ENCODE measurements at regions not wholly inside any gene's neighbourhood (a gene's known extent, or its start where the extent isn't known, plus 50 kb on each side); places are given as distances from the start of the nearest gene placed in this dataset.
A peak's percentile ranks its signal among the peaks of the same experiment; 100 is the strongest.

- H3K36me3 ChIP-seq (ENCODE audit: control insufficient read depth in 4 of 4, insufficient read depth in 4 of 4, low read length in 4 of 4), result no peaks in the 10 kb centered on the region
- DNase-seq (peak in 1 of 3 donors; percentile 9), ATAC-seq (ENCODE audit: insufficient read depth, low FRiP score) (no peak)
Measured at GRCh38 chr3:94522488-94522887, 459.6 kb downstream of the NSUN3 start.

GRCh38 chr3:94524102-94524919, 461.4 kb downstream of the NSUN3 start:
- H3K4me1 ChIP-seq (ENCODE audit: control insufficient read depth in 5 of 5, insufficient read depth in 5 of 5, low read length in 5 of 5), result peaks cover 0 to 17% (median 9%) of the 10 kb centered on the region in 5 donors
- no peak for TF ChIP-seq CTCF (IDR thresholded peaks at IDR 0.05; ENCODE audit: control extremely low read depth, extremely low read depth)
- no peaks in the 10 kb centered on the region for H3K27me3 ChIP-seq (ENCODE audit: control insufficient read depth in 3 of 3, insufficient read depth in 3 of 3, low read length in 2 of 3)

More at GRCh38 chr3:94522488-94522887, 459.6 kb downstream of the NSUN3 start:
- no peak overlapping the region for H3K27ac ChIP-seq (ENCODE audit: low read depth in 1 of 2, low read length in 1 of 2)
- no peak overlapping the region for H3K4me3 ChIP-seq
- peaks cover 0 to 17% (median 9%) of the 10 kb centered on the region in 5 donors for H3K4me1 ChIP-seq (ENCODE audit: control insufficient read depth in 5 of 5, insufficient read depth in 5 of 5, low read length in 5 of 5)
- no peak for TF ChIP-seq CTCF (IDR thresholded peaks at IDR 0.05; ENCODE audit: control extremely low read depth, extremely low read depth)
- H3K9ac ChIP-seq (ENCODE audit: insufficient read depth in 1 of 2, low read length in 2 of 2), result no peak overlapping the region
- no peaks in the 10 kb centered on the region for H3K27me3 ChIP-seq (ENCODE audit: control insufficient read depth in 3 of 3, insufficient read depth in 3 of 3, low read length in 2 of 3)
- H3K9me3 ChIP-seq (ENCODE audit: control insufficient read depth in 4 of 4, insufficient read depth in 3 of 4, low read length in 3 of 4), result no peaks in the 10 kb centered on the region

GRCh38 chr3:94525043-94525442, 462.2 kb downstream of the NSUN3 start:
- Histone ChIP-seq H3K4me1 (ENCODE audit: control insufficient read depth in 5 of 5, insufficient read depth in 5 of 5, low read length in 5 of 5) (peaks cover 0 to 17% (median 9%) of the 10 kb centered on the region in 5 donors), H3K9ac (ENCODE audit: insufficient read depth in 1 of 2, low read length in 2 of 2) (peak overlapping the region in 1 of 2 donors; percentile 55), H3K27ac (ENCODE audit: low read depth in 1 of 2, low read length in 1 of 2) (no peak overlapping the region), H3K9me3 (ENCODE audit: control insufficient read depth in 4 of 4, insufficient read depth in 3 of 4, low read length in 3 of 4) (no peaks in the 10 kb centered on the region), H3K4me3 (no peak overlapping the region), H3K36me3 (ENCODE audit: control insufficient read depth in 4 of 4, insufficient read depth in 4 of 4, low read length in 4 of 4) (no peaks in the 10 kb centered on the region), H3K27me3 (ENCODE audit: control insufficient read depth in 3 of 3, insufficient read depth in 3 of 3, low read length in 2 of 3) (no peaks in the 10 kb centered on the region)
- 57 to 80% methylated on average over 6 of the region's 6 CpGs for WGBS, 2 donors
- ATAC-seq (ENCODE audit: insufficient read depth, low FRiP score), result no peak
- TF ChIP-seq CTCF (IDR thresholded peaks at IDR 0.05; ENCODE audit: control extremely low read depth, extremely low read depth), result no peak
- DNase-seq, result peak; percentile 42 to 63 (median 63)

More at GRCh38 chr3:94524102-94524919, 461.4 kb downstream of the NSUN3 start:
- H3K36me3 ChIP-seq (ENCODE audit: control insufficient read depth in 4 of 4, insufficient read depth in 4 of 4, low read length in 4 of 4), result no peaks in the 10 kb centered on the region
- H3K9me3 ChIP-seq (ENCODE audit: control insufficient read depth in 4 of 4, insufficient read depth in 3 of 4, low read length in 3 of 4), result no peaks in the 10 kb centered on the region
- WGBS, 2 donors, result 19 to 31% methylated on average over 9 of the region's 9 CpGs
- peak; percentile 39 to 74 (median 57) for DNase-seq
- peak overlapping the region in 1 of 2 donors; percentile 55 for H3K9ac ChIP-seq (ENCODE audit: insufficient read depth in 1 of 2, low read length in 2 of 2)
- H3K27ac ChIP-seq (ENCODE audit: low read depth in 1 of 2, low read length in 1 of 2), result no peak overlapping the region
- H3K4me3 ChIP-seq, result no peak overlapping the region
- peak; percentile 80 for ATAC-seq (ENCODE audit: insufficient read depth, low FRiP score)
